ENCODE measurements at regions not wholly inside any gene's neighbourhood (a gene's known extent, or its start where the extent isn't known, plus 50 kb on each side); places are given as distances from the start of the nearest gene placed in this dataset.

DNA sequence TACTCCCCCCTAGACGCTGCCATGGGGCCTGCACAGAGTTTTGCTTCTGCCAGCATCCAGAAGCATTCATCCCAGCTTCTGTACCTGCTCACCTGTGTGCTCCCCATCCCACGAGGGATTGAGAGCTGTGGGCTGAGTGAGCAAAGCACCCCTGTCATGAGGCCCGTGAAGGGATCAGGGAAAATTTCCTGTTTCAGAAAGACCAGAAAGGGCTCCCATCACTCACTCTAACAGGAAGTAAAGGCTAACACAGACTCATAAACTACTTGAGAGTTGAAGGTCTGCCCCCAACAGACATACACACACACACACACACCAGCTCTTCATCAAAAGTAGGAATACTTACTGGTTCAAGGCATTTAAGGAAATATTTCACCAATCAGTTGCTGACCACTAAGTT lies 256.5 kb upstream of the NT5E start:
- no peak for DNase-seq (ENCODE audit: low read depth in 2 of 2)

DNA sequence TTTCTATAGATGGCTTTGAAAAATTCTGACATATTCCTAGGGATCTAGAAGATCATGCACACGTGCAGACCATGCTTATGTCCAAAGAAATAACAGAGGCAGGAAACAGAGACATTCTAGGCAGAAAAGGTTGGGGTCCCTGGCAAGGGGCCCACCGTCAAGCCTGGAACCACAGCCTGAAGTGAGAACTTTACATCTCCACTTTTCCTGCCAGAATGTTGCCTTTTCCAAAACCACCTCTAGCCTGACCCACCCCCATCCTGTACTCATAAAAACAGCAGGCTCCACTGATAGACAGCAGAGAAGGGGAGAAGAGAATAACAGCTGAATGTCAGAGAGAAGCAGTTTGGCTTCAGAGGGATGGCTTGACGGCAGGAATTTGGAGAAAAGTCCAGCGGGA lies 257.3 kb upstream of the NT5E start:
- DNase-seq (ENCODE audit: low read depth in 2 of 2): no peak

DNA sequence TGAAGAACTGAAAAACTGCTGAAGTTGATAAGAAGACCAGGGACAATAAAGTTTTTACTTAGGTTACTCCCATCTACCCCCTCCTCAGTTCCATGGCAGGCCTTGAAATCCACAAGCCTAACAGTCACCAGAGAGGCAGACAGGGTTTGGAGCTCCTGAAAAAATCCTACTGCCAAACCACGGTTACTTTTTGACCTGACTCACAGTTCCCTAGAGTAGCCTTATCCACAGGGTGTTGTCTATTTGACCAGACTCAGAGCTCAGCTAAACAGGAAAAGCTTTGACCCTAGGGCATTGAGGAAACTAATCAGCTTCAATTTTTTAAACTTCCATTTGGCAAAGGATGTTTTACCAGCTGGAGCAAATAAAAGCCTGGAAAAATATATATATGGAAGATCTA lies 257.7 kb upstream of the NT5E start:
- DNase-seq (ENCODE audit: low read depth in 2 of 2): no peak

DNA sequence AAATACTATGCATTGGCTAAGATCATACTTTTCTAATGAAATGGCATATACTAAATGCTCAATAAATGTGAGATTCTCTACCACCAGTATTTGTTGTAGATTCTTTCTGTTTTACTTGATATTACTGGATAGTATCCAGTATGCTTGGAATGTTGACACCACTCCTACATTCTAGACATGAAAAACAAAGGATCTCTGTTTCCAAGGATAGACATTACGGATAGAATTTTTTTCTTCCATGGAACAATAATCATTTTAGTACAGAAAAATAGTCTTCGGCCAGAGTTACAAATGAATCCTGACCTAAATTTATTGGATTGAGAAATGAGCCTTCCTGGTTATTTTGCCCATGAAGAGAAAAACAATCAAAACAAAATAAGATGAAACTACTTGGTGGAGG lies 258.2 kb upstream of the NT5E start:
- DNase-seq (ENCODE audit: low read depth in 2 of 2): no peak

DNA sequence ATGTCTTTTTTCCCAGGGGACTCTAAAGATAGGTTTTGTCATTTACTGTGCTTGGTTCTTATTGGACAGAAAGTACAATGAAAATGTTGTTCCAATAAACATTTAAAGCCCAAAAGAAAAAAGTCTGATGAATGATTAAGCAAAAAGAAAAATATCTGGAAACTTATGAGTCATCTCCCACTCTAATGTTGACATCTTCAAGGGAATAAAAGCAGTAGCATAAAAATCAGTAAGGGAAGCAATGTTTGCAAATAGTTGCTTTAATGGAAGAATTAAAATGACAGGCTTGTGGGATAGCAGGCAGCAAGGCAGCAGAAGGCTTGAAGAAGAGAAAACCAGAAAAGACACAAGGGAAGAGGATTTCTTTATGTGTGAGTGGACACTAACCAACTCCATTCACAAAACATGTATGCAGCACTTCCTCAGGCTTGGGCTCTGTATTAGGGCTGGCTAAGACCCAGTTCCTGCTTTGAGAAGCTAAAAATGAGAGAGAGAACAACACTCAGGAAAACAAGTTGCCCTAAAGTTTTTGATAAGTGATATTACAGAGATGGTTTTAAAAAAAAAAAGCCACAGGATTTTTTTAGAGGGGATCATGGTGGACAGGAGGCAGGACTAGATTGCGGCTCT lies 263.2 kb upstream of the NT5E start:
- DNase-seq (ENCODE audit: low read depth in 2 of 2): no peak

DNA sequence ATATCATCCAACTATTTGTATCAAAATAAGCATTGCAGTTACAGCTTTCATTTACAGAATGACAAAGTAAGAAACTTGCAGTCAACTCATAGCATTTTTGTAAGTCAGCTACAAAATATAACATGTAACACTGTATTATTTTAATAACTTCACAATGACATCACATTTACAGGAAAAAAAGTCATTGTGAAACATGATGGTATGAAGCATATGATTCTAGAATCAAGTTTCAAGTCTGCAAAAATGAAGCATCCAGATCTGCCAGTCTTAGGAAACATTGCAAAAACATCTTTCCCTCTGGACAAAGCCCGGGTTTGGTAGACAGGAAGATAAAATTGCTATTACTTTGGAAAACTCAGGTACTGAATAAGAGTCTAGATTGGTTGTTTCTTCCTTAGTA lies 263.9 kb upstream of the NT5E start:
- no peak for DNase-seq (ENCODE audit: low read depth in 2 of 2)

DNA sequence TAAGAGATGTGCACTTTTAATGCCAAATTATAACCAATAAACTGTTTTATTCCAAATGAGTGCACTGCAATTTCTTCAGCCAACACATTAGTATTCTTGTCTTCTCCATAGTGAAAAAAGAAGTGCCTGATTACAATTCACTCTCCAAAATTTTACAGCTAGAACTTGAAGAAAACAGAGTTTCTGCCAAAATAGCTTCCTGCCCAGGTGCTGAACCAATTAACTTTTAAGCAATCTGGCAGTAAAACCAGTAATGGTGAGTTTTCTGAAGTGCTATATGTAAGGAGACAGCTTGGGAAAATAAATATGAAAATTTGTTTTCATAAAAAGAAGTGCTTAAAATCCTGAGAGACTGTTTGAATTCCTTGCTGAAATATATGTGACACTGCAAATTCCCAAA lies 266.0 kb upstream of the NT5E start:
- no peak for DNase-seq (ENCODE audit: low read depth in 2 of 2)

DNA sequence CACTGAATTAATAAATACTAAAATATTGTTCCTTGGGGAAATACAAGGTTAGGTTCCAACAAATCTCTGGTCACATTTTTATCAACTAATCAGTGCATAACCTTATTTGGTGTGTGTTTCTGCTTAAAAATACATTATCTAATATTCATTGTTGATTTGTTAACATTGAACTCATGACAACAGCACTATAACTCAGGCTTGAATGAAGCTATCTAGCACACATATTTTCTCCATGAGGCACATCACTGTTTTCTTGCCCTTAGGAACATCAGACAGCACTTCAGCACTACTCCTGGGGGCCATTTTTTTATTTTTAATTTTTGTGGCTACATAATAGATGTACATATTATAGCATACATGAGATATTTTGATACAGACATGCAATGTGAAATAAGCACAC lies 277.2 kb upstream of the NT5E start:
- no peak for DNase-seq (ENCODE audit: low read depth in 2 of 2)

DNA sequence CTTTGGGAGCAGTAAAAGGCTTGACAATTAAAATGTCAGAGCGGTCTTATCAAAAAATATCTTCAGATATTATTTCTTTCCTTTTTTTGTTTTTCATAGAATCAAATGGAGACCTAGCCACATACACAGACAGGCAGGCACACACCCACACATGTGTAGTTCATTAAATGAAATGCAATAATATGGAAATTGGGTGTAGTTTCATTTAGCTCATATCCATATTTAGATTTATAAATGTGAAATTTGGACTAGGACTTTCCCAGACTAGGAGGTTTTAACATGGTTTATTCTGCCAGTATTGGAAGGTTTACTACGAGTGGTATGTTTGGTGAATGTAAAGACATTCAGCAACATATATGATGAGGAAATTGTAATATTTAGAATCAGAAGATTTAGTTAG lies 277.7 kb upstream of the NT5E start:
- DNase-seq (ENCODE audit: low read depth in 2 of 2): no peak

DNA sequence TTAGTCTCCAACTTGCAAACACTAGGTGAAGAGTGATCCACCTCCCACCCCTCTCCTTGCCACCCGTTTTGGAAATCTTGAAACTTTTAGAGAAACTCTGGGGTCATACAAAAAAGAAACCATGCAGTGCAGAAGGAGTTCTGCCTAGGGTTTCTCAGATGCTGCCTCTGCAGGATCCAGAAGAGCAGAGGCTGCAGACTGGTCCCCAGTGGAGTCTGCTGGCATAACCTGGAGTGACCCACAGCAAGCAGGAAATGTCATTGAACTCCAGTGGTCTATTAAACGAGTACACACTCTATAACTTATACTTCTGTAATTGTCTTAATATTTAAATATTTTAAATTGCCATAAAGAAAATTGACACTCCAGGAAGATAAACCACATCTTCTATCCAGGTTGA lies 280.7 kb upstream of the NT5E start:
- DNase-seq (ENCODE audit: low read depth in 2 of 2): no peak

DNA sequence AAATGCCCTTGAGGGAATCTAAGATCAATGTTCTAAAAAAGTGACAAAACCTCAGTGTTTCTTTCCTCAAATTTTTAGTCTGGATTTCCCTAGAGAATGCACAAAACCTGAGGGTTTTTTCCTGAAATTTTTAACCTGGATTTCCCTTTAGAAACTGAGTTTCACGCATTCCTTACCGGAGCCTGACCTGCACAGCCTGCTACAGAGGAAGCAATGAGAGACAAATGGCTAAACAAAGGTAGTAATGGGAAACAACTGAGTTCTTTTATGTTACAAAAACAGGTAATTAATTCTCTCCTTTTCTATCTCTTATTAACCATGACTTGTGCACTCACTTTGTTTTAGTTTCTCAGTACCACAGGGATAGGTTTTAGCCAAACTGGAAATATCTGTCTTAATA lies 281.7 kb upstream of the NT5E start:
- no peak for DNase-seq (ENCODE audit: low read depth in 2 of 2)

DNA sequence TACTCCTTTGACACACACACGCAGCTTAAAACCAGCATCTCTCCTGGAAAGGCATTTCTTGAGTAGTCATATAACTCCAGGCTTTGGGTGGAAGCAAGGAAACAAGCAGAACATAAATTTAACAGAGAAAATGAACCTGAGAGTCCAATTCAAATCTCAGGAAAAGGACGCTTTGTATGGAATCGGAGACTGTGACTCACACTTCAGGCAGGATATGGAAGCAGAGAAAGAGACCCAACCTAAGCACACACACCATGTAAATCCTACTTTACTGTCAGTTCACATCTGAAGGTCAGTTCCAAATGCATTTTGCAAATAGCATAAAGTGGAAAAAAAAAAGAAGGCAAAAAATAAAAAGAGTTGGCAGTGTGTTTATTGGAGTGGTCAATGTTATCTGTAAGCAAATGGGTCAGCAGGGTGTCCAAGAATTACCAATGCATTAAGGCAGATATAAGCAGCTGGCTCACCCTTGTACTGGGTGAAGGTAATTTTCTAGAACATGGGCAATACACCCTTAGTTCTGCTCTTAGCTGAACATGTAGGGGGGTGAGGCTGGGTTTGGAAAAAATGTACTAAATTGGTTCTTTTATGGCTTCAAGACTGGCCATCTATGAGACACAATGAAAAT lies 283.7 kb upstream of the NT5E start:
- no peak for DNase-seq (ENCODE audit: low read depth in 2 of 2)

DNA sequence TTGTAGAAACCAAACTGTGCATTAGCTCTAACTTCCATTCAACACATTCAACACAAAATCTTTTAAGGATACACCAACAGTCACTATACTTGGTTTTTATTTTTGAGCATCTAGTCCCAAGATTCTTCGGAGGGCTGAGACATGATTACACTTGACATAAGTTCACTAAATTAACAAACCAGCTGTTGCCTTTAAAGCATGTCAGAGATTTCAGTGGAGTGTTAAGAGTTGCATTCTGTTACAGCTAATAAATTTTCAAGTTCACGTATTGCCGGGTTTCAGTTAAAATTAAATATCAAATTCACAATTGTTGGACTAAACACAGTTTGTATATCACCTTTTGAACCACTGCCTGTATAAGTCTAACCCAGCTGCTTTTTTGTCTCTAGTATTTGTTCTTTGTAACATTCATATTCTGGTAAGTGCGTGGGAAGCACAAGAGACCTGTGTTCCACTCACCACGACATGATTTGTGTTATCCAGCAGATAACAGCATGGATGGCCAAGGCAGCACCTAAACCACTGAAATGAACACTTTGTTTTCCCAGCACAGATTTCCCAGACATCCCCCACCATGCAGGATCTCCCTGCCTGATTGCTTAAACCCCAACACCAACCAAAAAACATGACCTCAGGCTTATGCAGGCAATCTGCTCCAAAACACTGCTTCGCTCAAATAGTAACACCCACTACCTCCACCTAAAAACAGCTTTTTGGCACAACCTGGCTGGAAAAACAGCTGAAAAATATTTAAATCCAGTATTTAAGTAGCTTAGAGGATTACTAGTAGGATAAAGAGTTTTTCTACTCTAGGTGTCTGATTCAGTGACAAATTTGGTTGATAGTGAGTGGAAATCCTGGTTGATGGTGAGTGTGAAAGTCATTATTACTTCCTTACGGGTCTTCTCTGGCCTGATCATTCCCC lies 286.5 kb upstream of the NT5E start:
- no peak for DNase-seq (ENCODE audit: low read depth in 2 of 2)

DNA sequence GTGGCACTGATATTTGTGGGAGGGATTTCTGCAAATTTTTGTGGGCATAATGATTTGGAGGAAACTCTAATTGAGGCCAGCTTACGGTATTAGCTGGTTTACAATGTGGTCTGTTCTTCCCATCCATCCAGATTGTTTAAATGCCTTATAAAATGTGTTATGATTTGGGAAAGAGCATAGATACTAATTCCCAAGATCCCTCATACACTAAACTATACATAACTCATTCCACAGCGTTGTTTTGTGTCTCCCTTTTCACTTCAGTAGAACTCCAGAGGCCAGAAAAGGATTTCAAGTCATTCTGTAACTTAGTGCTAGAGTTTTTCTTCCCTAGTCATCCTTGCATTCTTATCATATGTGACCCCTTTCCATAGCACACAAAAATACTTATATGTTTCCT lies 292.6 kb upstream of the NT5E start:
- no peak for DNase-seq (ENCODE audit: low read depth in 2 of 2)

DNA sequence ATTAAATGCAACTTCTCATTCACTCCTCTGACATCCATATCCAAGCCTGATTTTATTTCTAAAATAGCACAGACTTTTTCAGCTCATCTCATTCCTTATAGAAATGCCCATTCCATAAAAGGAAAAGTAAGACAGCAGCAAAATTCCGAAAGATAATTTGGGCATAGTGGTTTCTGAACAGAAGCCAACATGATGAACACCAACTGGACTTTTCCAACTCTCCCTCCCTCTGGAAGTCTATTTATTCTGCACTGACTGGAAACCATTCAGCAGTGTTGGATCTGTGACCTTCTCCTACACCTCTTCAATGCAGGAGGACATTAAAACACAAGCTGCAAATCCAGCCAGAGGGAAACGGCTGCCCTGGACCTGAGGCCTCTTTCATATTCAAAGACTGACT lies 306.2 kb upstream of the NT5E start:
- no peak for DNase-seq (ENCODE audit: low read depth in 2 of 2)

DNA sequence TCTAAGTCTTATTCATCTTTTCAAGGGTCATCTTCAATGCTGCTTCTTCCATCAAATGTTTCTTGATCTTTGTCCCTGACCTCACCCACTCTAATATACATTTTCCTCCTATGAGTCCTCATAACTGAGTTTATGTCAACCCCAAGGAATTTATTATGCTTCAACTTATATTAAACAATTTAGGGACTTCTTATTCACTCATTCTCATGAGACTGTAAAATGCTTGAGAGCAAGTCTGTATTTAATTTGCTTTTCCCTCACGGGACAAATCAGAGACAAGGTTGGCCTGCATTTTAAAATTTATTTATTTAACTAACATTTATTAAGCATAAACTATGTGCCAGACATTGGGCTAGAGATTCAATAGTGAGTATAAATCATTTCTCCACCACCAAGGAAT lies 312.0 kb upstream of the NT5E start:
- no peak for DNase-seq (ENCODE audit: low read depth in 2 of 2)

DNA sequence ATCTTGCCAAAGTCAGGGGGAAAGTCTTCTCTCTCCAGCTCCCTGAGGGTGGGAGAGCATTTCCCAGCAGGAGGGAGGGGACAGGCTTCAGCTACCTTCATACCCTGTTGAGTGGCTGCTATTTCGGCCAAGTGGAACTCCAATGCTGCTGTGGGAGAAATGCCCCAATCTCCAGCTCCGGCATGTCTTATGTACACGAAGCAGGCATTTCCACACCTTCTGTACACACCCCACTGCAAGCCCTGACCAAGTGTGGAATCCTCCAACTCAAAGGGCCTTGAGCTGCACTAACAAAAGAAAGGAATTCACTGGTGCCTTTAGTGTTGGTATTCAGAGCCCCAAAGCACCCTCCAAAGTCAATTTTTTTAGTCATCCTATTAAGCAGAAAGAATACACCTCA lies 313.6 kb upstream of the NT5E start:
- DNase-seq (ENCODE audit: low read depth in 2 of 2): no peak

DNA sequence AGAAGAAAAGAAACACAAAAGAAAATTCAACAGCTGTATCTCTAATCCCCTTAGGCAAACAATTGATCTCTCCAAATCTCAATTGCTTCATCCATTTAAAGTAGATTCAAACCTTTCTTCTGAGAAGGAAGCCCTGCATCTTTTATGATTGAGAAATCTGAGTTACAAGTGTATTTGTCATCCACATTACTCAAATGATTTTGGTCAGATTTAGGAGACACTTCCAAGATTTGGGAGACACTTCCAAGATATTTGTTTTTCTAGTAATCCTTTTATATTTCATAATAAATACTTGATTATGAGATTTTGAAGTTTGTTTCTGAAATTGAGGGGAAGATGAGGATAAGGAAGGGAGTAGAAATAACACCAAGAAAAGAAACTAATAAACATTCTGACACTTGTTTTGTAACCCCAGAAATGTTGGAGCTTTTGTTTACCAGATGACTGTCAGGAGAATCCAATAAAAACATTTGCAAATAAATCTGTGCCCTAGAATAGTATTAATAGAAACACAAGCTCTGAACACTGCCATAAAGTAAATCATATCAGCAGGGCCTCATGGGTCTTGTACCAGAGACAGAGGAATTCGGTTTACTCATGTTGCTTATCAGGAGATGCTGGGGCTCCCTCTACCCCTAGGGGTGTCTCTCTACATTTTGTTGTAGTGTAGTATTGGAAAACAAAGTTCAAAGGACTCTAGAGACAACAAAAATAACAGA lies 314.3 kb upstream of the NT5E start:
- DNase-seq (ENCODE audit: low read depth in 2 of 2): no peak

DNA sequence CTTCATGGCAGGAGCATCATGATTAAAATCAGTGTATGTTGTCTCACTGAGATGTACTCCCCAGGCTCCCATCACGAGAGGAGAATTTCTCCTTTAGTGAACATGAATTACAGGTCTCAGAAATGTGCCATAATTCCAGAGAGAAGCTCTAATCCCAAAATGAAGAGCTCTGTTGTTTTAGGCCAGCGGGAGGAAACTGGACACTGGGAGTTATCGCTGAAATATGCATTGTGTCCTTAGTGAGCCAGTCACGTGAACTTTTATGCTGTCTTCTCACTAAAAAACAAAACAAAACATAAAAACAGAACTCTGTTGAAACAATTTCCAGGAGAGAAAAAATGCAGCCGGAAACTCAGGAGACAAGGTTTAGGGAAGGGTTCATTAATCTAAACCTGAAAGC lies 315.7 kb upstream of the NT5E start:
- no peak for DNase-seq (ENCODE audit: low read depth in 2 of 2)

DNA sequence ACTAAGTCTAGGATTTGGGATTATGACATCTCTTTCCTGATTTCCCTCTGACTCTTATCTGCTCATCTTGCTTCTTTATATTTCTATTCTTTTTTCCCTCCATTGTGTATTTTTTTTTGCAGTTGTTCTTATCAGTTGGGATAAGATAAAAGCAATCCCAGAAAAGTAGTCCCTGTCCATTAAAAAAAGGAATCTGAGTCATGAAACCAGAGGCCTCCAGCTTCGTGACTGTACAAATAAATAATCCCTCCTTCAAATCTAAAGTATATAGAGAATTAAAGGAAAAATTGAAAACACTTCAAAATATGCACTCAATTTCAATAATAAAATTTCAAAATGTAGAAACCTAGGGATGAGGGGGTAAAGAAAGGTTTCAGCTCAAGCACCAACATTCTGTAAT lies 317.8 kb upstream of the NT5E start:
- no peak for DNase-seq (ENCODE audit: low read depth in 2 of 2)

DNA sequence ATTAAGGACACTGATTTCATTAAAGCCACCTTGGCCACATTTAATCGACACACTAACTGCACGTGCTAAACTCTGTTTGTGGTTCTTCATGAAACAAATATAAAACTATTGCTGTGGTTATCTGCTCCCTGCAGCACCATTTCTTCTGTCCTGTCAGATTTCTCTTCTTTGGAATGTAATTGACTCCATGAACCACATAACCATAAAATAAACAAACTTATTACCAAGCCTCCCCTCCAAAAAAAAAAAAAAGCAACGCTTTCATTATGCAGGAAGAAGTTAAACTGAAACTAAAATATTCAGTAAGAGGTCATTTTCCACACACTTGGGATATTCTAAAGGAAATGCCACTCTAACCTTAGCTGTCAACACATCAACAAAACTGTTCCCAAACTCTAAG lies 319.1 kb upstream of the NT5E start:
- no peak for DNase-seq (ENCODE audit: low read depth in 2 of 2)

DNA sequence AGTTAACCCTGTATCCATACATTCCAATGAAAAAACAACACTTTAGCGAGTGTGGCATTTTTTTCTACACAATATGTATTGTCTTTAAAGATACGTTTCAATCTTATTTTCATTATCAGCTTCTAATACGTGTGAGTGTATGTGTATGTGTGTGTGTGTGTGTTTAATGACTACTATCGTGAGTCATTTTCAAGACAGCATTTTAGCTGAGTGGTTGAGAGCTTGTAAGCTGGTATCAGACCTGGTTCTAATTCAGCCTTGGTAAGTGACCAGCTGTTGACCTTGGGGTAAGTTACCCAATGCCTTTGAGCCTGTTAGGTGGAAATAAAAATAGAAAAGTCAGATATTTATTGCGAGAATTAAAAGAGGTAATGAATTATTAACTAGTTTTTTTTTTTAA lies 320.0 kb upstream of the NT5E start:
- DNase-seq (ENCODE audit: low read depth in 2 of 2): no peak

DNA sequence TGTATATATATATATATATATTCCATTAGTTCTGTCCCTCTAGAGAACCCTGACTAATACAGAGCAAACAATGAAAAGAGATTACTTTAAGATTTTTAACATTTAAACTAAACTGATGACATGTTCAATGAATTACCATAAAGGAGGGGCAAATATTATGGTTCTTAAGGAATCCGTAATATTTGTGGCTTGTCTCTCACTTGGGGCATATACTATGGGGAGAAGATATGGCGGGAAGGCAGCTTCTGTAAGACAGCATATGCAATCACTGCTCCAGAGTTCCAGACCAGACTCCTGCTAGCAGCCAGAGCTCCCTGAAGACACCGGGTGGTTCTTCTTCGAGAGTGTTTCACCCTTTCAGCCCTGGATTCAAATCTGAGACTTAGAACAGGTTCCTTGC lies 321.1 kb upstream of the NT5E start:
- no peak for DNase-seq (ENCODE audit: low read depth in 2 of 2)
